Stimulated activated CD4-positive, alpha-beta T cell treated with anti-CD3 and anti-CD28 coated beads, Interleukin-1b, Interleukin-23, amount 100 ng/mL, for 4 hours (primary cell): ENCODE measurements at regions not wholly inside any gene's neighbourhood (a gene's known extent, or its start where the extent isn't known, plus 50 kb on each side); places are given as distances from the start of the nearest gene placed in this dataset.
"Not testable (repeated sequence)": the region's sequence is repeated elsewhere in the genome, so short reads cannot be mapped to it uniquely, and the experiment has no call there.

Experiments used
- DNase-seq, 2 donors: peaks; one replicate each; pipeline ENCODE4 v3.0.0-alpha.2; 2020; ENCODE audit warnings: low read depth in 2 of 2

GRCh38 chr2:100741880-100742276 is 78.1 kb upstream of the NPAS2 start:
- DNase-seq: no peak

DNA sequence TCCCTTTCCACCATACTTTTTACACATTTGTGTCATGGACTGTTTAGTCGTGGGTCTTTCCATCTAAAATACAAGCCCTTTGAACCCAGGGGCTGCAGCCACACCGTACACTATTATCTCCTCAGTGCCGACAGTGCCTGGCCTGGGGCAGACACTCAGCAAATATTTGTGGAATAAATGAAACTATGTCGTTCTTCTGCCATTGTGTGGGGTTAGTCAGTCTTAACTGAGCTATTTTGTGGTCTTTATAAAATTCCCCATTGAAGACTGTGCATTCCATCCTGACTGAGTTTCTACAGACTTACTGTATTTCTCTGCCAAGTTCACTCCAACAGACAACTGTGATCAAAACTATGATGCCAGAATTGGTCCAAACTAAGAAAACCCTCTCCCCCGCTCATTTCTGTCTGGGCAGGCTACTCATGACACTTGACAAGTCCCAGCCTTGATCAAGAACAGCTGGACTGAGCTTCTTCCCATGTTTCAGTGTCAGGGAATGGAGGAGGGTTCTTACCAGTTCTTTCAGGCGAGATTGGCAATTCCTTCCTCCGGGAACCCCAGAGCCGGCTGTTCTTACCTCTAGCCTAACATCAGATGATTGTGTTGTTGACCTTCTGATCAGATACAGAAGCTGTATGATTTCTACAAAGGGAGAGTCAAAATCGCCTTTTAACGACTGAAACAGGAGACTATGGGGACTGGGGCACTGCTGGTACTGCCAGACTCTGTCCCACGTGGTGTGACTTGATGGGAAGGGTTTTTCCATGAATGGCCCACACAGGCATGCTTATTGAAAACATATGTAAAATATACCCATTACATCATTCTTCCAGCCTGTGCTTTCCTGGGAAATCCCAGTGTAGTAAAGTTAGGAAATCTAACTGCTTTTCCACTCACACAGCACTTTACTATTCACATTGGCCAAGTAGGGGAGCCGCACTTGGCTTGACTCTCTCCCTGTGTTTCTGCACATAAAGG is 77.4 kb upstream of the NPAS2 start:
- DNase-seq: no peak

- DNase-seq: no peak
Observed at GRCh38 chr2:100743741-100744140, 76.2 kb upstream of the NPAS2 start.

GRCh38 chr2:100744184-100744583 is 75.8 kb upstream of the NPAS2 start:
- no peak for DNase-seq

DNA sequence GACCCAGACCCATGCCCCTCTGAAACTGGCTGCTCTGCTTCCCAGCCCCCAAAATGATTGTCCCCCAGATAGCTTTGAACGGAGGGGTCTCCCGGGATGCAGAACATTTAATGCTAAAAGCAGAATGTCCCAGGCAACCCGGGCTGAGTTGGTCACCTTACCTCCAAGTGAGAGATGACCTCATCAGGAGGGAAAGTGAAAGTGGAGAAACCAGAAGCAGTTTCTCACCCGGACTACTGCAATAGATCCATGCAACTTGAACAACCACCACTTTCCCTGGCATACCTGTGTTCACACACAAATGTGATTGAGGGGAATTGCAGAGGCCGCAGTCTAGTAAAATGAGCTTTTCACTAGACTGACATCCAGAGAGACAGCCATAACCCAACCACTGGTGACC is 75.3 kb upstream of the NPAS2 start:
- no peak for DNase-seq

- DNase-seq: no peak
Observed at GRCh38 chr2:100745604-100746003, 74.3 kb upstream of the NPAS2 start.

- DNase-seq: no peak
Observed at GRCh38 chr2:100747551-100747950, 72.4 kb upstream of the NPAS2 start.

- no peak for DNase-seq
Observed at GRCh38 chr2:100747996-100748615, 71.8 kb upstream of the NPAS2 start.

DNA sequence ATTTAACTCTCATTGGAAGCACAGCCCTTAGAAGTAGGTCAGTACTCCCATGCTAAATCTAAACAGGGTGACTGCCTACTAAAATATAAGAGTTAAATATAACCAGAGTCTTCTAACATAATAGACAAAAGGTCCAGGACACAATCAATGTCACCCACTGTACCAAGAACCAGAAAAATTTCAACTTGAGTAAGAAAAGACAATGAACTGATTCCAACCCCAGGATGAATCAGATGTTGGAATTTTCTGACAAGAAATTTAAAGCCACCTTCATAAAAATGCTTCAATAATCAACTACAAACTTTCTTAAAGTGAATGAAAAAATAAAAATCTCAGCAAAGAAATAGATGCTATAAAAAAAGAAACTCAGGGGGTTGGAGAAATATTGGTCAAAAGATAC is 71.3 kb upstream of the NPAS2 start:
- no peak for DNase-seq

- DNase-seq: no peak
Observed at GRCh38 chr2:100749771-100750542, 70.0 kb upstream of the NPAS2 start.

DNA sequence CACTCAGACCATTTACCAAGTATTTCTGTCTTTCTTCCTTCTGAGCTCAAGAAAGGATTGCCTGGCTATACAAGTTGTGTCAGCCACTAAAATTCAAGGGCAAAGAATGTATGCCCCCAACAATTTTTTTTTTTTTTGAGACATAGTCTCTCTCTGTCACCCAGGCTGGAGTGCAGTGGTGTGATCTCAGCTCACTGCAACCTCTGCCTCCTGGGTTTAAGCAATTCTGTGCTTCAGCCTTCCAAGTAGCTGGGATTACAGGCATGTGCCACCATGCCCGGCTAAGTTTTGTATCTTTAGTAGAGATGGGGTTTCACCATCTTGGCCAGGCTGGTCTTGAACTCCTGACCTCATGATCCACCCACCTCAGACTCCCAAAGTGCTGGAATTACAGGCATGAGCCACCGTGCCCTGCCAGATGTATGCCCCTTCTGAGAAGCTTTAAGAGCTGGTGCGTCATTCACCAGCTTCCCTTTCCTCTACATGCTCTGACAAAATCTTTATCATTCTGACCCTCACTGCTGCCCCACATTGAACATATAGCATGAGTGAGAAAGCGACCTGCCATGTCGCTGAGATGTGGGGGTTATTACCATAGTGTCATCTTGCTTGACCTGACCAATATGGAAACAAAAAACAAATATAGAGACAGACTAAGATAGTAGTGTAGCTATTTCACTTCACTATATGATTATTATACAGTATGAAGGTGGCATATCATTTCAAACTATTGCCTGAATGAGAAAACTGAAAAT is 67.9 kb upstream of the NPAS2 start:
- not testable (repeated sequence) for DNase-seq

DNA sequence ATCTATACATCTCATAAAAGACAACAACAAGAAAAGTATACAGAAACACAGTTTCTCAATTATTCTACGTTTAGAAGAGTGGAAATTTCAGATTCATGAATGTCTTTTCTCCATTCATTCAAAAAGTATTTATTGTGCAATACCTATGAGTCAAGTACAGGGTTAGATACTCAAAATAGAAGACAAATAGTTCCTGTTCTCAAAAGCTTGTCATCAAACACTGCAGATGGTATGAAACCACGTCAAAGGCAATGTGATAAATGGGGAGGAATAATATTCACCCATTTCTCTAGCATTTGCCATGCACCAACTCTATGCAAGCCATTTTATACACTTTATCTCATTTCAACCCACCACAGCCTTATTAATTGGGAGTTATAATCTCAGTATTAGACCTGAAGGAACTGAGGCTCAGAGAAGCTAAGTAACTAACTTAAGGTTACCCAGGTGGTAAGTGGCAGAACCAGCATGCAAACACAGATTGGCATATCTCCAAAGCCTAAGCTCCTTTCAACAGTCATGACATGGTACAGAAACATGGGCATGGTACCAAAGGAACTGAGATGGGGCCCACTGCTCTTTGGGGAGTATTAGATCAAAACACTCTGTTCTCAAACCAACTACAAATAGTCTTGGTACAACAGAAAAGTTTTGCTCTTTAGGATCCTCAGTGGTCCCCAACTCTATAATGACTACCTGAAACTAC is 67.2 kb upstream of the NPAS2 start:
- DNase-seq: no peak

DNA sequence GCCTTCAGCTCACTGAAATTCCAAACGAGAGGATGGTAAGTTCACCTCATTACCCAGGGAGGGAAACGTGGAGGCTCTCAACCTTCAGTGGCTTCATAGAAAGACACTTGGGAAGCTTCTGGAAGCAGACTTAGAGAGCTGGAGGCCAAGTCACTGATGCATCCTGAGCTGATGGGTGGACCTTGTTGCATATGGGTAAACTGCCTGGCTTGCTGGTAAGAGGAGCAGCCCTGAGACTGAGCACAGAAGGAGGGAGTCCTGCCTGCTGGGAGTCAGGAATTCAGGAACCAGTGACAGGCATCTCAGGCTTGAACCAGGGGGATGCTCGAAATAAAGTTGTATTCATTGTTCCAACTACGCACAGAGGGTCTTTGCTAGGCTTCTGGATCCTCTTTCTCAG is 66.5 kb upstream of the NPAS2 start:
- DNase-seq: no peak

GRCh38 chr2:100753881-100754280 is 66.1 kb upstream of the NPAS2 start:
- DNase-seq: no peak

- DNase-seq: no peak
Observed at GRCh38 chr2:100754951-100755350, 65.0 kb upstream of the NPAS2 start.

- DNase-seq: no peak
Observed at GRCh38 chr2:100755441-100755840, 64.5 kb upstream of the NPAS2 start.

DNA sequence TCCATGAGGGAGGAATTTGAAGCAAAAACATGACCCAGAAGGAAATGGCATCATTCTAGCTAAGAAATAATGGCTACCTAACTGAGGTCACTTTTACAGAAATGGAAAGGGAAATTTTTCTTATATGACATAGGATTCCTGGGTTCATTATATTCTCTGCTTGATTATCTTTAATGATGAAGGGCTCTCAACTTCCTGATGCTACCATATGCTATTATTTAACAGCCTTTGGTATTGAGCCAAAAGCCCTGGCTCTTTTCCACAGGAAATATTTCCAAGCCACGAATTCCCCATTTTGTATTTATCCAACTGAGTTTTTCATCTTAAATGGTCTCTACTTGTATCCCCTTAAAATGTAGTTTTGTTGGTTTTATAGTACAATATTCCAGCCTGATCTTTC is 63.2 kb upstream of the NPAS2 start:
- DNase-seq: no peak

GRCh38 chr2:100757621-100758394 is 62.1 kb upstream of the NPAS2 start:
- no peak for DNase-seq

DNA sequence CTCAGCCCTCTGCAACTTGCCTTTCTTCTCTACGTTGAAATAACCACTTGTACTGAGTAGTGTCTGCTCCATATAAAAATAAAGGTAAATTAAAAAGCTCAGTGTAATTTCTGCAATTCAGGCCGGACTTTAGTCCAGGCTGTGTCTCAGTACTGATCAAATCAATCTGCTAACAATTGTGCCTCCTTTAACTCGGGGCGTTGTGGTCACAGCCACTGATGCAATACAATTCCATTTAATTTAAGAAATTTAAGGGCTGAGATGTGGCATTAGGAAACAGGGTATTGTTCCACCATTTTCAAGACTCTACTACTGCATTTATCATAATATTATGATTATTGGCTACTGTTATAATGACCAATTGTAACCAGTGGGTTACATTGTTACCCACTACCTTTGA is 60.0 kb upstream of the NPAS2 start:
- no peak for DNase-seq

DNA sequence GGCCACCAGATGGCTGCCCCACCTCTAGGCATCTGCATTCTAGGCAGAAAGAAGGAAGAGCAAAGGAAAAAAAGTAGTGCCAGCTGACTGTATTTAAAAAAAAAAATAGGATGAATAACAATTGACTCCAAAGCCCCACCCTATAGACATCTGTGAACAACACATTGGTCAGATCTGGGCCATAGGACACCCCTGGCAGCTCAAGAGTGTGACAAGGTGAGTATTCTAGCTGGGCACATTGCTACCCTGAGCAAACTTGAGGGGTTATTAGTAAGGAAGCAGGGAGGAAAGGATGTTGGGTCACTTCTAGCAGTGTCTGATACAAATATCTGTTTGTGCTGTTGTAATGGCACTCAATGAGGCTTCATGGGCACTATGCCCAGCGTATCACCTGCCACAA is 58.6 kb upstream of the NPAS2 start:
- no peak for DNase-seq
